Mesothelial cell of epicardium (in vitro differentiated cells): ENCODE measurements at regions not wholly inside any gene's neighbourhood (a gene's known extent, or its start where the extent isn't known, plus 50 kb on each side); places are given as distances from the start of the nearest gene placed in this dataset.

Experiments
- DNase-seq, 2 experiments: peaks; one replicate each; pipeline ENCODE4 v3.0.0; 2021; ENCODE audit warnings: low spot score in 2 of 2; ENCODE audit not compliant: unreplicated experiment in 2 of 2
- H3K27ac Mint-ChIP-seq: 2 replicates; pipeline ENCODE4 v1.8.0; 2021; ENCODE audit warnings: mixed read lengths
- H3K27me3 Mint-ChIP-seq: 2 replicates; pipeline ENCODE4 v1.8.0; 2021; ENCODE audit warnings: low read depth, mixed read lengths
- H3K36me3 Mint-ChIP-seq: 2 replicates; pipeline ENCODE4 v1.8.0; 2021; ENCODE audit warnings: mixed read lengths
- H3K4me1 Mint-ChIP-seq: 2 replicates; pipeline ENCODE4 v1.8.0; 2021; ENCODE audit warnings: mixed read lengths
- H3K4me3 Mint-ChIP-seq: 2 replicates; pipeline ENCODE4 v1.8.0; 2021; ENCODE audit warnings: mild to moderate bottlenecking, moderate library complexity, mixed read lengths
- H3K9me3 Mint-ChIP-seq: 2 replicates; pipeline ENCODE4 v1.8.0; 2021; ENCODE audit warnings: mixed read lengths
- CTCF ChIP-seq: fragments of 200-600 bp; sonication (generic); IDR thresholded peaks from one replicate; pipeline ENCODE4 v1.5.0; 2021; ENCODE audit warnings: antibody characterized with exemption; ENCODE audit not compliant: unreplicated experiment

GRCh38 chr9:26470284-26470683, 422.3 kb downstream of the CAAP1 start:
- Mint-ChIP-seq H3K4me3 (no peak overlapping the region), H3K36me3 (no peaks in the 10 kb centered on the region), H3K27me3 (no peaks in the 10 kb centered on the region), H3K4me1 (no peaks in the 10 kb centered on the region), H3K27ac (no peak overlapping the region), H3K9me3 (peaks cover 12% of the 10 kb centered on the region)
- no peak for TF ChIP-seq CTCF
- no peak for DNase-seq

- TF ChIP-seq CTCF = no peak
- Mint-ChIP-seq H3K36me3 (no peaks in the 10 kb centered on the region), H3K27me3 (no peaks in the 10 kb centered on the region), H3K9me3 (peaks cover 6% of the 10 kb centered on the region), H3K4me1 (no peaks in the 10 kb centered on the region), H3K4me3 (no peak overlapping the region), H3K27ac (no peak overlapping the region)
- no peak for DNase-seq
Observed at GRCh38 chr9:26463837-26464236, 428.8 kb downstream of the CAAP1 start.

- Mint-ChIP-seq H3K9me3 (peaks cover 6% of the 10 kb centered on the region), H3K36me3 (no peaks in the 10 kb centered on the region), H3K27ac (no peak overlapping the region), H3K27me3 (no peaks in the 10 kb centered on the region), H3K4me3 (no peak overlapping the region), H3K4me1 (no peaks in the 10 kb centered on the region)
- no peak for DNase-seq
- TF ChIP-seq CTCF = no peak
Observed at GRCh38 chr9:26462751-26463150, 429.9 kb downstream of the CAAP1 start.

GRCh38 chr9:26462213-26462612, 430.4 kb downstream of the CAAP1 start:
- no peak for TF ChIP-seq CTCF
- Mint-ChIP-seq H3K36me3 (no peaks in the 10 kb centered on the region), H3K27ac (no peak overlapping the region), H3K4me1 (no peaks in the 10 kb centered on the region), H3K9me3 (peaks cover 6% of the 10 kb centered on the region), H3K4me3 (no peak overlapping the region), H3K27me3 (no peaks in the 10 kb centered on the region)
- DNase-seq = no peak

GRCh38 chr9:26460624-26461023, 432.0 kb downstream of the CAAP1 start:
- DNase-seq = no peak
- Mint-ChIP-seq H3K4me1 (no peaks in the 10 kb centered on the region), H3K9me3 (no peaks in the 10 kb centered on the region), H3K36me3 (no peaks in the 10 kb centered on the region), H3K27ac (no peak overlapping the region), H3K4me3 (no peak overlapping the region), H3K27me3 (no peaks in the 10 kb centered on the region)
- TF ChIP-seq CTCF = no peak

- Mint-ChIP-seq H3K36me3 (no peaks in the 10 kb centered on the region), H3K4me1 (no peaks in the 10 kb centered on the region), H3K9me3 (no peaks in the 10 kb centered on the region), H3K4me3 (no peak overlapping the region), H3K27me3 (no peaks in the 10 kb centered on the region), H3K27ac (no peak overlapping the region)
- no peak for TF ChIP-seq CTCF
- no peak for DNase-seq
Observed at GRCh38 chr9:26459959-26460358, 432.6 kb downstream of the CAAP1 start.
